RWPE1 (cell line): ENCODE measurements at regions not wholly inside any gene's neighbourhood (a gene's known extent, or its start where the extent isn't known, plus 50 kb on each side); places are given as distances from the start of the nearest gene placed in this dataset.

Experiments
- CTCF ChIA-PET: fragments of 350-600 bp; sonication (Branson Sonifier 250); formaldehyde crosslinking; extraction: SDS; loops from one replicate; lab custom pipeline; 2021; lab: Yijun Ruan, JAX
- POLR2A ChIA-PET: fragments of 400-600 bp; formaldehyde crosslinking; extraction: SDS; loops from one replicate; lab custom pipeline; 2020; ENCODE audit warnings: antibody characterized with exemption; ENCODE audit not compliant: low non-redundant PET; lab: Yijun Ruan, JAX
- DNase-seq: peaks from one replicate; pipeline ENCODE4 v3.0.0; 2012; ENCODE audit warnings: low spot score
- H3K27ac ChIP-seq: fragments of 450-650 bp; 2 replicates; pipeline ENCODE4 v1.5.1; 2017
- CTCF ChIP-seq: fragments of 450-650 bp; conservative IDR thresholded peaks from 2 replicates; pipeline ENCODE4 v1.5.1; 2017; ENCODE audit warnings: low read depth, mild to moderate bottlenecking

GRCh38 chr2:129740504-129740903, 239.0 kb upstream of the RAB6C start:
- no peak for TF ChIP-seq CTCF
- ChIA-PET POLR2A (no interaction called here), CTCF (no interaction called here)
- no peak for DNase-seq
- H3K27ac ChIP-seq = no peak overlapping the region

- no peak overlapping the region for H3K27ac ChIP-seq
- ChIA-PET POLR2A (no interaction called here), CTCF (no interaction called here)
- DNase-seq = no peak
- TF ChIP-seq CTCF = no peak
Measured at GRCh38 chr2:129741165-129741564, 238.3 kb upstream of the RAB6C start.

GRCh38 chr2:129741623-129742022, 237.8 kb upstream of the RAB6C start:
- H3K27ac ChIP-seq = no peak overlapping the region
- ChIA-PET POLR2A (no interaction called here), CTCF (no interaction called here)
- no peak for DNase-seq
- no peak for TF ChIP-seq CTCF

- CTCF ChIA-PET = no interaction called here
- POLR2A ChIA-PET = no interaction called here
- no peak overlapping the region for H3K27ac ChIP-seq
- DNase-seq = no peak
- no peak for TF ChIP-seq CTCF
Measured at GRCh38 chr2:129742415-129743180, 236.9 kb upstream of the RAB6C start.

- no peak overlapping the region for H3K27ac ChIP-seq
- no peak for TF ChIP-seq CTCF
- POLR2A ChIA-PET = no interaction called here
- CTCF ChIA-PET = no interaction called here
- no peak for DNase-seq
Measured at GRCh38 chr2:129744141-129744540, 235.3 kb upstream of the RAB6C start.

GRCh38 chr2:129744649-129745048, 234.8 kb upstream of the RAB6C start:
- no peak overlapping the region for H3K27ac ChIP-seq
- ChIA-PET POLR2A (no interaction called here), CTCF (no interaction called here)
- no peak for TF ChIP-seq CTCF
- DNase-seq = no peak
